Calu3 (cell line): ENCODE measurements at regions not wholly inside any gene's neighbourhood (a gene's known extent, or its start where the extent isn't known, plus 50 kb on each side); places are given as distances from the start of the nearest gene placed in this dataset.

Source experiments
- BruUV-seq: library from RNA; stranded (reverse); fragments of 400-500 nt; replicated peaks from 2 replicates; lab custom pipeline; 2021; lab: Mats Ljungman, UMichigan
- CTCF ChIA-PET: fragments of 300-600 bp; sonication (Branson Sonifier 250); formaldehyde crosslinking; loops from one replicate; lab custom pipeline; 2022; ENCODE audit warnings: antibody characterized with exemption; lab: Charles Lee
- DNase-seq: peaks from one replicate; pipeline ENCODE4 v3.0.0; 2022
- H3K27ac Mint-ChIP-seq: one replicate; pipeline ENCODE4 v1.8.0; 2022; ENCODE audit warnings: mixed read lengths; ENCODE audit not compliant: unreplicated experiment
- H3K27me3 Mint-ChIP-seq: one replicate; pipeline ENCODE4 v1.8.0; 2022; ENCODE audit warnings: mixed read lengths; ENCODE audit not compliant: unreplicated experiment
- H3K36me3 Mint-ChIP-seq: one replicate; pipeline ENCODE4 v1.8.0; 2022; ENCODE audit warnings: mild to moderate bottlenecking, moderate library complexity, mixed read lengths; ENCODE audit not compliant: insufficient read depth, unreplicated experiment
- H3K4me1 Mint-ChIP-seq: one replicate; pipeline ENCODE4 v1.8.0; 2022; ENCODE audit warnings: mild to moderate bottlenecking, low read depth, mixed read lengths; ENCODE audit not compliant: unreplicated experiment
- H3K4me3 Mint-ChIP-seq: one replicate; pipeline ENCODE4 v1.8.0; 2022; ENCODE audit warnings: mild to moderate bottlenecking, low read depth, moderate library complexity, mixed read lengths; ENCODE audit not compliant: unreplicated experiment
- H3K9me3 Mint-ChIP-seq: one replicate; pipeline ENCODE4 v1.8.0; 2022; ENCODE audit warnings: low read depth, mixed read lengths; ENCODE audit not compliant: unreplicated experiment
- intact Hi-C: fragments of 100-400 bp; cut with micrococcal nuclease; formaldehyde crosslinking; loops from one replicate; pipeline ENCODE4 v1.10.0; 2022; ENCODE audit not compliant: unreplicated experiment
- TF ChIP-seq, protein P1 (sequence below): fragments of 200-600 bp; IDR thresholded peaks from one replicate; pipeline ENCODE4 v1.8.0; 2022; ENCODE audit warnings: antibody characterized with exemption; ENCODE audit not compliant: unreplicated experiment

DNA sequence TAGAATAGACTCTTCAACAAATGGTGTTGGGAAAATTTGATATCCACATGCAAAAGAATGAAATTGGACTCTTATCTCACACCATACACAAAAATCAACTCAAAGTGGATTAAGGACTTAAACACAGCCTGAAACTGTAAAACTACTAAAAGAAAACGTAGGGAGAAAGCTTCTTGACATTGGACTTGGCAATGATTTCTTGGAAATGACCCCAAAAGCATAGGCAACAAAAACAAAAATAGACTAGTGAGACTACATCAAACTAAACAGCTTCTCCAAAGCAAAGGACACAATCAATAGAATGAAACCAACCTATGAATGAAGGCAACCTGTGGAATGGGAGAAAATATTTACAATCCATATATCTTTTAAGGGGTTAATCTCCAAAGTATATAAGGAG, 94.7 kb upstream of the INTU start:
- CTCF ChIA-PET: no interaction called here
- TF ChIP-seq, protein P1, sequence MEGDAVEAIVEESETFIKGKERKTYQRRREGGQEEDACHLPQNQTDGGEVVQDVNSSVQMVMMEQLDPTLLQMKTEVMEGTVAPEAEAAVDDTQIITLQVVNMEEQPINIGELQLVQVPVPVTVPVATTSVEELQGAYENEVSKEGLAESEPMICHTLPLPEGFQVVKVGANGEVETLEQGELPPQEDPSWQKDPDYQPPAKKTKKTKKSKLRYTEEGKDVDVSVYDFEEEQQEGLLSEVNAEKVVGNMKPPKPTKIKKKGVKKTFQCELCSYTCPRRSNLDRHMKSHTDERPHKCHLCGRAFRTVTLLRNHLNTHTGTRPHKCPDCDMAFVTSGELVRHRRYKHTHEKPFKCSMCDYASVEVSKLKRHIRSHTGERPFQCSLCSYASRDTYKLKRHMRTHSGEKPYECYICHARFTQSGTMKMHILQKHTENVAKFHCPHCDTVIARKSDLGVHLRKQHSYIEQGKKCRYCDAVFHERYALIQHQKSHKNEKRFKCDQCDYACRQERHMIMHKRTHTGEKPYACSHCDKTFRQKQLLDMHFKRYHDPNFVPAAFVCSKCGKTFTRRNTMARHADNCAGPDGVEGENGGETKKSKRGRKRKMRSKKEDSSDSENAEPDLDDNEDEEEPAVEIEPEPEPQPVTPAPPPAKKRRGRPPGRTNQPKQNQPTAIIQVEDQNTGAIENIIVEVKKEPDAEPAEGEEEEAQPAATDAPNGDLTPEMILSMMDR: no peak
- DNase-seq: no peak
- no TSS peak for BruUV-seq
- Mint-ChIP-seq H3K27ac (no peak overlapping the region), H3K36me3 (no peaks in the 10 kb centered on the region), H3K27me3 (no peaks in the 10 kb centered on the region), H3K4me1 (no peaks in the 10 kb centered on the region), H3K4me3 (no peak overlapping the region), H3K9me3 (no peaks in the 10 kb centered on the region)
- intact Hi-C loops: loop anchor here (10.0 kb wide), 1 partner anchor 353 kb away; no protein-coding TSS in a partner anchor

DNA sequence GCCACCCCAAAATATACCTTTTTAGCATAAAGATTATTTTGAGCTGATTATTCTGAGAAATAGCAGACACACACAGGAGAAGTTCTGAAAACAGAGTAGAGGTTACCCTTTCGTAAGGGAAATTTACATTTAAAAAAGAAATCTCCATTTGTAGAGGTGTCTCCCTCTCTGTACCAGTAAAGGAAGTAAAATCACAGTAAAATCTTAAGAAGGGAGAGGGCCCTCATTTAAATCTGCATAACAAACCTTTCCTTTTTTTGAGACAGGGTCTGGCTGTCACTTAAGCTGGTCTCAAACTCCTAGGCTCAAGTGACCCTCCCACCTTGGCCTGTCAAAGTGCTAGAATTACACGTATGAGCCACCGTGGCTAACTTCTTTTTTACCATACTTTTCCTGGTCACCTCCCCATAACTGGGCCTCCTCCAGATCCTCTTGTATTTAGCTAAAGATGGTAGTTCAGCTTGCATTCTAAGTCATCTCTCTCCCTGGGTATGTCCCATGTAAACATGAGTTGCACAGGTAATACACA, 92.2 kb upstream of the INTU start:
- H3K9me3 Mint-ChIP-seq: no peaks in the 10 kb centered on the region
- DNase-seq: no peak
- TF ChIP-seq, protein P1: no peak
- CTCF ChIA-PET: no interaction called here
- H3K27ac Mint-ChIP-seq: no peak overlapping the region
- no peaks in the 10 kb centered on the region for H3K36me3 Mint-ChIP-seq
- intact Hi-C loops: no loop called here
- BruUV-seq: no TSS peak
- no peaks in the 10 kb centered on the region for H3K4me1 Mint-ChIP-seq
- no peak overlapping the region for H3K4me3 Mint-ChIP-seq
- H3K27me3 Mint-ChIP-seq: no peaks in the 10 kb centered on the region

DNA sequence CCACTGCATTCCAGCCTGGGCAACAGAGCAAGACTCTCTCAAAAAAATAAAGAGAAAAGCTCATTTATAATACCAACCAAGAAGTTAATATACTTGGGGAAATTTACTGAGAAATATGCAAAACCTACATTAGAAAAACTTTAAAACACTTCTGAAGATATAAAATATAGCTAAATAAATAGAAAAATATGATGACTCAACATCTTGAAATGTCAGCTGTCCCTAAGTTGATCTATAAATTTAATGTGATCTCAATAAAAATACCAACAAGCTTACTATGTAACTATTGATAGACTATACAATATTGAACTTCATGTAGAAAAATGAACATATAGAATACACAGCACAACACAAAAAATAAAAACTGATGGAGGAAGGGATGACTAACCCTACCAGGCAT, 87.5 kb upstream of the INTU start:
- H3K9me3 Mint-ChIP-seq: no peaks in the 10 kb centered on the region

DNA sequence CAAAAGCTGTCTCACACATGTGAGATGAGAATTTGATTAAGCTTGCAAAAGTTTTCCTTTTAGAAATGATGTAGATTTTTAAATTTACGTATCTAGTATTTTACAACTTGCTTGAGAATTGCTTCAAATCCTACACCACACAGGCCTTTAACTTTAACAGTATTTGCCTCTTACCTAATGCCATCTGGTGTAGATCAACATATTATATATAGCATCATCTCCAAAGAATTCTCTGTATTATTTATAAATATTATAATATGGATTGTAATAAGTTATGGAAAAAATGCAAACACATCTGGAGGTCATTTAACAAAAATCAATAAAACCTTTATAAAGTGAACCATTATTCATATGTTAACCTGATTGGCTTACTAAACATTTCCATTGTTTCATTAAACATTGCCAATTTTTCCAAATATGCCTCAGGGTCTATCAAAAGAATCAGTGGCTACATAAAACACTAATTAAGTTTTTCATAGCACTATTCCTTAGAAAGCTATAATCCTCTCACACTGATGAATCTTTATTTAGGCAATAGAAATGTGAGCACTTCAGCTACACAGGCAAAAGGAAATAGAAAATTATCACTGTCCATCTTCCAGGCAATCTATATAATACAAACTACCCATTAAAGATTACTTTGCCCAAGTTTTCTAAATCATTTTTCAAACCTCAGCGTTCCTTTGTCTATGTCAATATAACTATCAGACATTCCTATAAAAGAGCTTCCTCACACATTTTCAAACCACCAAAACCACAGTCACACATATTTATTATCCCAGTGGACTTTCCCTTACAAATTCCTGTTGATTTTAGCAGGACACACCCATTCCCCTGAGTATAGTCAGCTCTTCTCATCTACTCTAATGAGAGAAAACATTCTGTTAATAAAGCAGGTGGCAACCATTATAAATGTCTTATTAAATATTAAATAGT, 83.5 kb upstream of the INTU start:
- CTCF ChIA-PET: no interaction called here

More for the DNA sequence above, 87.5 kb upstream of the INTU start:
- no peaks in the 10 kb centered on the region for H3K27me3 Mint-ChIP-seq
- no TSS peak for BruUV-seq
- no peak overlapping the region for H3K4me3 Mint-ChIP-seq
- H3K4me1 Mint-ChIP-seq: peaks cover 9% of the 10 kb centered on the region
- TF ChIP-seq, protein P1: no peak
- H3K36me3 Mint-ChIP-seq: no peaks in the 10 kb centered on the region
- DNase-seq: no peak
- intact Hi-C loops: no loop called here
- no peak overlapping the region for H3K27ac Mint-ChIP-seq
- CTCF ChIA-PET: no interaction called here

More for the DNA sequence above, 83.5 kb upstream of the INTU start:
- Mint-ChIP-seq H3K9me3 (no peaks in the 10 kb centered on the region), H3K36me3 (no peaks in the 10 kb centered on the region), H3K27me3 (no peaks in the 10 kb centered on the region), H3K4me1 (peaks cover 9% of the 10 kb centered on the region), H3K27ac (no peak overlapping the region), H3K4me3 (no peak overlapping the region)
- intact Hi-C loops: no loop called here
- no TSS peak for BruUV-seq
- TF ChIP-seq, protein P1: no peak
- DNase-seq: no peak
